ENCODE measurements at regions not wholly inside any gene's neighbourhood (a gene's known extent, or its start where the extent isn't known, plus 50 kb on each side); places are given as distances from the start of the nearest gene placed in this dataset.

GRCh38 chr5:126198531-126198930 lies 224.7 kb upstream of the GRAMD2B start:
- no peaks in the 10 kb centered on the region for H3K27me3 Mint-ChIP-seq (ENCODE audit: insufficient read depth, low read depth)
- Histone ChIP-seq H3K4me2 (peak overlapping the region; percentile 49), H3K27ac (no peak overlapping the region), H3K4me1 (peaks cover 14% of the 10 kb centered on the region), H4K20me1 (ENCODE audit: low read depth) (no peaks in the 10 kb centered on the region), H2AFZ (replicated peaks) (no peak overlapping the region), H3K9me3 (ENCODE audit: low read depth) (no peaks in the 10 kb centered on the region), H3K4me3 (no peak overlapping the region), H3F3A (ENCODE audit: low read depth) (peaks cover 13% of the 10 kb centered on the region), H3K9ac (no peak overlapping the region), H3K79me2 (ENCODE audit: low read depth) (no peaks in the 10 kb centered on the region), H3K36me3 (no peaks in the 10 kb centered on the region), H3K27me3 (no peaks in the 10 kb centered on the region)
- no peaks in the 10 kb centered on the region for H3K36me3 Mint-ChIP-seq
- H3K9me3 Mint-ChIP-seq = peaks cover 15% of the 10 kb centered on the region
- DNase-seq (ENCODE audit: low spot score) = peak; percentile 31
- no peak overlapping the region for H3K4me3 Mint-ChIP-seq
- TF ChIP-seq EZH2 (IDR thresholded peaks at IDR 0.05) (no peak), EZH2phosphoT487 (IDR thresholded peaks at IDR 0.05) (no peak), CTCF (IDR thresholded peaks at IDR 0.05) (no peak)
- H3K4me1 Mint-ChIP-seq = peaks cover 30% of the 10 kb centered on the region
- peak overlapping the region; percentile 46 for H3K27ac Mint-ChIP-seq

- Histone ChIP-seq H3K79me2 (ENCODE audit: low read depth) (no peaks in the 10 kb centered on the region), H3K9ac (no peak overlapping the region), H3K27me3 (no peaks in the 10 kb centered on the region), H3K9me3 (ENCODE audit: low read depth) (no peaks in the 10 kb centered on the region), H3K4me1 (peaks cover 14% of the 10 kb centered on the region), H3K36me3 (no peaks in the 10 kb centered on the region), H3K27ac (no peak overlapping the region), H3K4me3 (no peak overlapping the region), H3F3A (ENCODE audit: low read depth) (peaks cover 13% of the 10 kb centered on the region), H3K4me2 (no peak overlapping the region), H2AFZ (replicated peaks) (no peak overlapping the region), H4K20me1 (ENCODE audit: low read depth) (no peaks in the 10 kb centered on the region)
- Mint-ChIP-seq H3K27ac (no peak overlapping the region), H3K27me3 (ENCODE audit: insufficient read depth, low read depth) (no peaks in the 10 kb centered on the region), H3K36me3 (no peaks in the 10 kb centered on the region), H3K9me3 (peaks cover 15% of the 10 kb centered on the region), H3K4me3 (no peak overlapping the region), H3K4me1 (peaks cover 30% of the 10 kb centered on the region)
- TF ChIP-seq CTCF (IDR thresholded peaks at IDR 0.05) (no peak), EZH2phosphoT487 (IDR thresholded peaks at IDR 0.05) (no peak), EZH2 (IDR thresholded peaks at IDR 0.05) (no peak)
- no peak for DNase-seq (ENCODE audit: low spot score)
Measured at GRCh38 chr5:126199467-126199866, 223.7 kb upstream of the GRAMD2B start.

GRCh38 chr5:126208691-126209090 lies 214.5 kb upstream of the GRAMD2B start:
- no peak for DNase-seq (ENCODE audit: low spot score)
- no peak overlapping the region for H3K4me2 ChIP-seq
- Mint-ChIP-seq H3K36me3 (peaks cover 4% of the 10 kb centered on the region), H3K27ac (no peak overlapping the region), H3K9me3 (peaks cover 22% of the 10 kb centered on the region), H3K4me1 (no peaks in the 10 kb centered on the region), H3K4me3 (no peak overlapping the region), H3K27me3 (ENCODE audit: insufficient read depth, low read depth) (no peaks in the 10 kb centered on the region)
- no peaks in the 10 kb centered on the region for H4K20me1 ChIP-seq (ENCODE audit: low read depth)
- no peak overlapping the region for H3K27ac ChIP-seq
- H3K4me3 ChIP-seq = no peak overlapping the region
- TF ChIP-seq EZH2 (IDR thresholded peaks at IDR 0.05) = no peak
- no peak for TF ChIP-seq CTCF (IDR thresholded peaks at IDR 0.05)
- TF ChIP-seq EZH2phosphoT487 (IDR thresholded peaks at IDR 0.05) = no peak
- H3K9ac ChIP-seq = no peak overlapping the region
- H2AFZ ChIP-seq (replicated peaks) = no peak overlapping the region
- no peaks in the 10 kb centered on the region for H3F3A ChIP-seq (ENCODE audit: low read depth)
- H3K9me3 ChIP-seq (ENCODE audit: low read depth) = no peaks in the 10 kb centered on the region
- H3K27me3 ChIP-seq = no peaks in the 10 kb centered on the region
- no peaks in the 10 kb centered on the region for H3K4me1 ChIP-seq
- H3K79me2 ChIP-seq (ENCODE audit: low read depth) = no peaks in the 10 kb centered on the region
- no peaks in the 10 kb centered on the region for H3K36me3 ChIP-seq
